ENCODE measurements at regions not wholly inside any gene's neighbourhood (a gene's known extent, or its start where the extent isn't known, plus 50 kb on each side); places are given as distances from the start of the nearest gene placed in this dataset.

DNA sequence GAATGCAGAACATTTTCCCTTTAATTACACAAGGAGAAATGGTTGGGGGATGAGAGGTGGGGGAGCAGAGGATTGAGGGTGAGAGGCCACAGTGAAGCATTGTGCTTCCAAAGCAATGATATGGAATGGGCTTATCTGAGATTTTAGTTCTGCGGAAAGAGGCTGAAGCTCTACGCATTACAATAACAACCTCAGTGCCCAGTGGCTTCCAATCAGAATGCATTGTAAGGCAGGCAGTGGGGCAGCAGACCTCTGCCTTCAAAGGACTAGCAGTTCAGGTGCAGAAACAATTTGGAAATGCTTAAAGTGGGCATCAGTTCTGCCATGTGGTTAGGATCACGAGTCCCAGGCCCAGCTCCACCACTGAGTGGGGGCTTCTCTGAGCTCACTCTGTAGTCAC is 251.0 kb upstream of the ZMIZ1 start:
- BruUV-seq (replicated peaks), result no TSS peak
- Mint-ChIP-seq H3K9me3 (ENCODE audit: unreplicated experiment) (no peaks in the 10 kb centered on the region), H3K27me3 (ENCODE audit: insufficient read depth, unreplicated experiment) (peaks cover 32% of the 10 kb centered on the region), H3K27ac (ENCODE audit: low read depth, unreplicated experiment) (no peak overlapping the region), H3K4me1 (ENCODE audit: insufficient read depth, unreplicated experiment) (no peaks in the 10 kb centered on the region), H3K4me3 (ENCODE audit: unreplicated experiment) (no peak overlapping the region), H3K36me3 (ENCODE audit: insufficient read depth, unreplicated experiment) (no peaks in the 10 kb centered on the region)
- POLR2A ChIA-PET, result no interaction called here
- intact Hi-C loops (cut with micrococcal nuclease), result no loop called here
- TF ChIP-seq, protein P1, sequence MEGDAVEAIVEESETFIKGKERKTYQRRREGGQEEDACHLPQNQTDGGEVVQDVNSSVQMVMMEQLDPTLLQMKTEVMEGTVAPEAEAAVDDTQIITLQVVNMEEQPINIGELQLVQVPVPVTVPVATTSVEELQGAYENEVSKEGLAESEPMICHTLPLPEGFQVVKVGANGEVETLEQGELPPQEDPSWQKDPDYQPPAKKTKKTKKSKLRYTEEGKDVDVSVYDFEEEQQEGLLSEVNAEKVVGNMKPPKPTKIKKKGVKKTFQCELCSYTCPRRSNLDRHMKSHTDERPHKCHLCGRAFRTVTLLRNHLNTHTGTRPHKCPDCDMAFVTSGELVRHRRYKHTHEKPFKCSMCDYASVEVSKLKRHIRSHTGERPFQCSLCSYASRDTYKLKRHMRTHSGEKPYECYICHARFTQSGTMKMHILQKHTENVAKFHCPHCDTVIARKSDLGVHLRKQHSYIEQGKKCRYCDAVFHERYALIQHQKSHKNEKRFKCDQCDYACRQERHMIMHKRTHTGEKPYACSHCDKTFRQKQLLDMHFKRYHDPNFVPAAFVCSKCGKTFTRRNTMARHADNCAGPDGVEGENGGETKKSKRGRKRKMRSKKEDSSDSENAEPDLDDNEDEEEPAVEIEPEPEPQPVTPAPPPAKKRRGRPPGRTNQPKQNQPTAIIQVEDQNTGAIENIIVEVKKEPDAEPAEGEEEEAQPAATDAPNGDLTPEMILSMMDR (IDR thresholded peaks at IDR 0.05; ENCODE audit: unreplicated experiment), result no peak
- DNase-seq (ENCODE audit: unreplicated experiment), result no peak
- CTCF ChIA-PET, result no interaction called here

DNA sequence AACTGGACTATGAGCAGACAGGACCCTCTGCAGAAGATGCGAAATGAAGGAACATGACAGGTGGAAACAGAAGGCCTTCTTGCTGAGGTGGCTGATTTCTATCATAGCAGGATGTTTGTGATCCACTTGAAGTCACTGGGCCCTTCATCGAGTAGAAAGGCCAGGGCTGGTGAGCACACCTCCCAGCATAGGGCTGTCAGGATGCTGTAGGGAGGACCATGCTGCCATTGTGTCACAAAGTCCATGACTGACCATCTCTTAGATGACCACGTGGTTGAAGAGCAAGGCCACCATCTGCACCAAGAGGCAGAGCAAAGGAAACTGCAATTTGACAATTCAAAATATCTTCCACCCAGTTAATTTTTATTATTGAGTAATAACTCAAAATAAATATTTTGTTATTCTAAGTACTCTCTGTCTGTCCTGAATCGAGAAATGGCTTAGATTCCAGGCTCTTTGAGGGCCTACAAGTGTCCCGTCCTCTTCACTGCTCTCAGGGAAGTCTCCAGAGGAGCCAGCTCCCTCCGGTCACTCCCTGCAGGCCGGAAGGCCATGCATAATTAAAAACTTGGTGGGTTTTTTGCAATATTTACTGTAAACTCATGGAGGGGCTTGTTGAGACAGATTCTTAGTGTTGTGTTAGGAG is 249.3 kb upstream of the ZMIZ1 start:
- CTCF ChIA-PET, result interaction anchor here (0.6 kb wide), 1 partner anchor 513 kb away, joined by 3 read pairs; no protein-coding TSS in a partner anchor
- no peaks in the 10 kb centered on the region for H3K9me3 Mint-ChIP-seq (ENCODE audit: unreplicated experiment)
- POLR2A ChIA-PET, result no interaction called here
- H3K27me3 Mint-ChIP-seq (ENCODE audit: insufficient read depth, unreplicated experiment), result peaks cover 25% of the 10 kb centered on the region
- intact Hi-C loops (cut with micrococcal nuclease), result no loop called here
- no peaks in the 10 kb centered on the region for H3K4me1 Mint-ChIP-seq (ENCODE audit: insufficient read depth, unreplicated experiment)
- no peak overlapping the region for H3K27ac Mint-ChIP-seq (ENCODE audit: low read depth, unreplicated experiment)
- DNase-seq (ENCODE audit: unreplicated experiment), result no peak
- TF ChIP-seq, protein P1 (IDR thresholded peaks at IDR 0.05; ENCODE audit: unreplicated experiment), result no peak
- H3K36me3 Mint-ChIP-seq (ENCODE audit: insufficient read depth, unreplicated experiment), result no peaks in the 10 kb centered on the region
- BruUV-seq (replicated peaks), result no TSS peak
- H3K4me3 Mint-ChIP-seq (ENCODE audit: unreplicated experiment), result no peak overlapping the region

DNA sequence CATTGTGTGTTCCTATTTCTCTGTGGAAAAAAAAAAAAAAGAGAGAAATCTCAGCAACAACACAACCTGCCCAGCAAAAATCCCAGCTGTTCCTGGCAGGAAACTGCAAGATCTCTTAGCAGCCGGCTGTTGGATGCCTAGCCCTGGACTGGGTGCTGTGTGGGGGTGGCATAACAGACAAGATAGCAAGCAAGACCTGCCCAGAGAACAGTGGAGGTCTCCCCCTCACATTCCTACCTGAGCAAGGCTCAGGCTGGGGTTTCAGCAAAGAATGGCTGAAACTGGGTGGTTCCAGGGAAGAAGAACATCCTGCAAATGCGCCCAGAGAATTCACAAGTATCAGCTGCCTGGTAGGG is 248.8 kb upstream of the ZMIZ1 start:
- POLR2A ChIA-PET, result no interaction called here
- peaks cover 26% of the 10 kb centered on the region for H3K27me3 Mint-ChIP-seq (ENCODE audit: insufficient read depth, unreplicated experiment)
- TF ChIP-seq, protein P1 (IDR thresholded peaks at IDR 0.05; ENCODE audit: unreplicated experiment), result no peak
- intact Hi-C loops (cut with micrococcal nuclease), result no loop called here
- BruUV-seq (replicated peaks), result no TSS peak
- H3K4me3 Mint-ChIP-seq (ENCODE audit: unreplicated experiment), result no peak overlapping the region
- DNase-seq (ENCODE audit: unreplicated experiment), result no peak
- H3K27ac Mint-ChIP-seq (ENCODE audit: low read depth, unreplicated experiment), result no peak overlapping the region
- H3K36me3 Mint-ChIP-seq (ENCODE audit: insufficient read depth, unreplicated experiment), result no peaks in the 10 kb centered on the region
- no peaks in the 10 kb centered on the region for H3K4me1 Mint-ChIP-seq (ENCODE audit: insufficient read depth, unreplicated experiment)
- H3K9me3 Mint-ChIP-seq (ENCODE audit: unreplicated experiment), result no peaks in the 10 kb centered on the region
- CTCF ChIA-PET, result interaction anchor here (0.6 kb wide), 1 partner anchor 514 kb away, joined by 3 read pairs; no protein-coding TSS in a partner anchor

DNA sequence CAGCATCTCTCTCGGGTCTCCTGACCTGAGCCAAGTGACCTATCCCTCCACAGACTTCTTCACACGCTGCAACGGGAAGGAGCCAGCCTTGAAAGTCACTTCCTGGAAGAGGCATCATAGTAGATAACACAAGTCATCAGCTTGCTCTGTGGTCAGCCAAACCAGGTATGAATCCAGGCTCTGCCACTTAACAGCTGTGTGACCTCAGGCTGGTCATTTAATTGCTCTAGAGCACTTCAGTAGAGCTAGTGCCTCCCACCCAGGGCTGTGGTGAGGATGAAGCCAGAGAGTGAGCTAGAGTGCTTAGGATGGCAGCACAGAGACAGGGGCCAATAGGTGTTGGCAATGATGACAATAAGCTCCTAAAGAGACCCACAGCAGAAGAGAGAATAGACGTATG is 247.7 kb upstream of the ZMIZ1 start:
- ChIA-PET CTCF (interaction anchor here (0.6 kb wide), 1 partner anchor 1271 kb away, joined by 3 read pairs; no protein-coding TSS in a partner anchor), POLR2A (interaction anchor here (0.7 to 0.8 kb wide), 2 partner anchors 20 to 250 kb away, joined by 3 read pairs; no protein-coding TSS in a partner anchor)
- no TSS peak for BruUV-seq (replicated peaks)
- Mint-ChIP-seq H3K9me3 (ENCODE audit: unreplicated experiment) (no peaks in the 10 kb centered on the region), H3K27ac (ENCODE audit: low read depth, unreplicated experiment) (no peak overlapping the region), H3K4me1 (ENCODE audit: insufficient read depth, unreplicated experiment) (no peaks in the 10 kb centered on the region), H3K4me3 (ENCODE audit: unreplicated experiment) (no peak overlapping the region), H3K36me3 (ENCODE audit: insufficient read depth, unreplicated experiment) (no peaks in the 10 kb centered on the region), H3K27me3 (ENCODE audit: insufficient read depth, unreplicated experiment) (peaks cover 26% of the 10 kb centered on the region)
- TF ChIP-seq, protein P1 (IDR thresholded peaks at IDR 0.05; ENCODE audit: unreplicated experiment), result no peak
- DNase-seq (ENCODE audit: unreplicated experiment), result no peak
- intact Hi-C loops (cut with micrococcal nuclease), result no loop called here

Data from MCF 10A (cell line).